B cell (primary cell): ENCODE measurements at regions not wholly inside any gene's neighbourhood (a gene's known extent, or its start where the extent isn't known, plus 50 kb on each side); places are given as distances from the start of the nearest gene placed in this dataset.

ENCODE experiments used
- ATAC-seq: fragments of 200-7000 bp; cut with Tn5 transposase; one replicate; pipeline ENCODE4 v1.10.0; 2021; ENCODE audit warnings: low read depth, mild to moderate bottlenecking, moderate number of reproducible peaks, moderate library complexity
- CTCF ChIA-PET: fragments of 350-600 bp; sonication (Branson Sonifier 250); formaldehyde crosslinking; loops from one replicate; lab custom pipeline; 2021; ENCODE audit warnings: antibody characterized with exemption, inconsistent platforms; lab: Charles Lee
- POLR2A ChIA-PET: fragments of 350-600 bp; sonication (Branson Sonifier 250); formaldehyde crosslinking; loops from one replicate; lab custom pipeline; 2021; ENCODE audit warnings: antibody characterized with exemption; lab: Charles Lee
- DNase-seq: peaks from one replicate; pipeline ENCODE4 v3.0.0; 2013
- H2AFZ ChIP-seq: 2 replicates; pipeline ENCODE4 v1.6.1; 2012; ENCODE audit warnings: mild to moderate bottlenecking, low read depth, low read length; ENCODE audit not compliant: insufficient read depth, poor library complexity, severe bottlenecking
- H3K27ac ChIP-seq, 2 donors: 1 replicate in 1 of 2; 2 replicates in 1 of 2; pipeline ENCODE4 v1.5.1; 2012 to 2013; ENCODE audit warnings: low read length in 2 of 2, mild to moderate bottlenecking in 2 of 2, moderate library complexity in 1 of 2
- H3K27me3 ChIP-seq, 4 experiments: fragments of 200-600 bp in 1 of 4; sonication (generic) in 1 of 4; replicated peaks in 1 of 4; 1 replicate in 2 of 4; 2 replicates in 2 of 4; pipeline versions ENCODE4 v1.6.1 to v1.7.0; 2013 to 2016; ENCODE audit warnings: low read length in 3 of 4, mild to moderate bottlenecking in 2 of 4, mixed read lengths in 1 of 4, moderate library complexity in 1 of 4; ENCODE audit not compliant: insufficient read depth in 4 of 4, control insufficient read depth in 3 of 4; ENCODE audit errors: control extremely low read depth in 1 of 4
- H3K36me3 ChIP-seq, 2 experiments: replicated peaks in 1 of 2; 1 replicate in 1 of 2; 2 replicates in 1 of 2; pipeline versions ENCODE4 v1.6.1 to v1.7.1; 2013; ENCODE audit warnings: low read length in 1 of 2; ENCODE audit not compliant: insufficient read depth in 2 of 2, control insufficient read depth in 1 of 2; ENCODE audit errors: control extremely low read depth in 1 of 2, extremely low read depth in 1 of 2
- H3K4me1 ChIP-seq, 2 donors: fragments of 200-600 bp in 1 of 2; sonication (generic) in 1 of 2; 1 replicate in 1 of 2; 2 replicates in 1 of 2; pipeline versions ENCODE4 v1.5.1 to v1.6.1; 2013 to 2017; ENCODE audit warnings: low read length in 2 of 2; ENCODE audit not compliant: control insufficient read depth in 2 of 2, insufficient read depth in 2 of 2
- H3K4me2 ChIP-seq: replicated peaks from 2 replicates; pipeline ENCODE3; 2012; ENCODE audit warnings: mild to moderate bottlenecking, low read depth, low read length; ENCODE audit not compliant: poor library complexity, severe bottlenecking
- H3K4me3 ChIP-seq, 5 experiments: fragments of 200-600 bp in 1 of 5; sonication (generic) in 1 of 5; 1 replicate in 3 of 5; 2 replicates in 2 of 5; pipeline versions ENCODE4 v1.5.1 to v1.7.0; 2011 to 2016; ENCODE audit warnings: low read length in 4 of 5, mild to moderate bottlenecking in 4 of 5, low read depth in 2 of 5, control low read depth in 1 of 5, moderate library complexity in 1 of 5; ENCODE audit not compliant: insufficient read depth in 1 of 5; ENCODE audit errors: control extremely low read depth in 1 of 5, extremely low read depth in 1 of 5
- H3K79me2 ChIP-seq: fragments of 200-600 bp; sonication (generic); one replicate; pipeline ENCODE4 v1.6.0; 2016; ENCODE audit warnings: low read length; ENCODE audit not compliant: control insufficient read depth, insufficient read depth
- H3K9ac ChIP-seq: fragments of 200-600 bp; sonication (generic); 2 replicates; pipeline ENCODE4 v1.6.1; 2017; ENCODE audit warnings: mild to moderate bottlenecking, low read length, moderate library complexity
- H3K9me3 ChIP-seq, 3 donors: one replicate each; pipeline versions ENCODE4 v1.6.1 to v1.7.1; 2013; ENCODE audit warnings: low read length in 2 of 3; ENCODE audit not compliant: control insufficient read depth in 2 of 3, insufficient read depth in 1 of 3; ENCODE audit errors: control extremely low read depth in 1 of 3
- H4K20me1 ChIP-seq: 2 replicates; pipeline ENCODE4 v1.6.0; 2012; ENCODE audit warnings: mild to moderate bottlenecking, low read length; ENCODE audit not compliant: insufficient read depth, control insufficient read depth, poor library complexity, severe bottlenecking
- H3K27ac Mint-ChIP-seq: one replicate; pipeline ENCODE4 v1.8.0; 2021; ENCODE audit warnings: mixed read lengths
- H3K27me3 Mint-ChIP-seq: one replicate; pipeline ENCODE4 v1.8.0; 2021; ENCODE audit warnings: mixed read lengths
- H3K4me1 Mint-ChIP-seq: one replicate; pipeline ENCODE4 v1.8.0; 2021; ENCODE audit warnings: mixed read lengths
- H3K4me3 Mint-ChIP-seq: one replicate; pipeline ENCODE4 v1.8.0; 2021; ENCODE audit warnings: mixed read lengths
- H3K9me3 Mint-ChIP-seq: one replicate; pipeline ENCODE4 v1.8.0; 2022; ENCODE audit warnings: mixed read lengths; ENCODE audit not compliant: insufficient read depth
- CTCF ChIP-seq: fragments of 200-600 bp; IDR thresholded peaks from one replicate; pipeline ENCODE4 v1.8.0; 2022; ENCODE audit warnings: antibody characterized with exemption, mild to moderate bottlenecking
- EZH2 ChIP-seq: IDR thresholded peaks from 2 replicates; pipeline ENCODE4 v1.6.1; 2012; ENCODE audit warnings: borderline replicate concordance, low read depth, mild to moderate bottlenecking, moderate library complexity, low read length; ENCODE audit not compliant: insufficient read depth, poor library complexity, severe bottlenecking
- WGBS: methylation state at CpG from one replicate; pipeline ENCODE4 v1.1.5; 2013; ENCODE audit warnings: missing lambda C conversion rate; ENCODE audit not compliant: insufficient coverage; 5-methylcytosine and 5-hydroxymethylcytosine counted together
- intact Hi-C: fragments of 100-400 bp; cut with micrococcal nuclease; formaldehyde crosslinking; loops from one replicate; pipeline ENCODE4 v1.10.0; 2022

- Mint-ChIP-seq H3K27ac (no peak overlapping the region), H3K4me1 (peaks cover 9% of the 10 kb centered on the region), H3K4me3 (no peak overlapping the region), H3K9me3 (no peaks in the 10 kb centered on the region), H3K27me3 (peaks cover 6% of the 10 kb centered on the region)
- intact Hi-C loops: no loop called here
- no peaks in the 10 kb centered on the region for H4K20me1 ChIP-seq
- DNase-seq (no peak), ATAC-seq (no peak)
- H3K4me3 ChIP-seq: no peak overlapping the region
- H3K9ac ChIP-seq: no peak overlapping the region
- no peak overlapping the region for H2AFZ ChIP-seq
- no peaks in the 10 kb centered on the region for H3K9me3 ChIP-seq
- CTCF ChIA-PET: interaction anchor here (0.9 kb wide), 1 partner anchor 379 kb away, joined by 3 read pairs; no protein-coding TSS in a partner anchor
- H3K27ac ChIP-seq: no peak overlapping the region
- peaks cover 0 to 11% of the 10 kb centered on the region in 2 donors for H3K4me1 ChIP-seq
- H3K27me3 ChIP-seq: peaks cover 0 to 3% (median 0%) of the 10 kb centered on the region in 4 experiments
- H3K4me2 ChIP-seq: no peak overlapping the region
- no peak for TF ChIP-seq CTCF
- TF ChIP-seq EZH2: no peak
- POLR2A ChIA-PET: no interaction called here
- H3K36me3 ChIP-seq: no peaks in the 10 kb centered on the region
- no peaks in the 10 kb centered on the region for H3K79me2 ChIP-seq
Measured at GRCh38 chr5:34504967-34505366, 151.2 kb upstream of the RAI14 start.

DNA sequence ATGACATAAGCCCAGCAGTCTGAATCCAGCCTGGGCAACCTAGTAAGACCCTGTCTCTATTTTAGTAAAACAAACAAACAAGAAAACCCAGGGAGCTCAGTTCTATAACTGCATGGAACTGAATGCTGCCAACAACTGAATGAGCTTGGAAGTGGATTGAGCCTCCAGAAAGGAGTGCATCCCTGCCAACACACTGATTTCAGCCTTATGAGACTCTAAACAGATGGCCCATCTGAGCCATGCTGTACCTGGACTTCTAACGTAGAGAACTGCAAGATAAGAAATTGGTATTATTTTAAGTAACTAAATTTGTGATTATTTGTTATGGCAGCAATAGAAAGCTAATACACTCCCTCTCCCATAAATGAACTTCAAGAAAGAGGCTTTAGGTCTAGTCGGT is 150.4 kb upstream of the RAI14 start:
- no peak overlapping the region for H3K4me2 ChIP-seq

More for the DNA sequence above, 150.4 kb upstream of the RAI14 start:
- H3K4me3 Mint-ChIP-seq: no peak overlapping the region
- TF ChIP-seq EZH2: no peak
- TF ChIP-seq CTCF: no peak
- no peak overlapping the region for H3K27ac Mint-ChIP-seq
- Histone ChIP-seq H2AFZ (no peak overlapping the region), H3K79me2 (no peaks in the 10 kb centered on the region), H3K4me1 (peaks cover 0 to 5% of the 10 kb centered on the region in 2 donors), H4K20me1 (no peaks in the 10 kb centered on the region), H3K27me3 (peaks cover 0 to 3% (median 0%) of the 10 kb centered on the region in 4 experiments), H3K4me3 (no peak overlapping the region), H3K9ac (no peak overlapping the region), H3K36me3 (no peaks in the 10 kb centered on the region), H3K9me3 (no peaks in the 10 kb centered on the region), H3K27ac (no peak overlapping the region)
- ChIA-PET POLR2A (no interaction called here), CTCF (interaction anchor here (0.9 kb wide), 1 partner anchor 378 kb away, joined by 3 read pairs; no protein-coding TSS in a partner anchor)
- H3K9me3 Mint-ChIP-seq: no peaks in the 10 kb centered on the region
- ATAC-seq: no peak
- no CpG with 5 or more reads among the region's 2 CpGs for WGBS
- intact Hi-C loops: no loop called here
- peaks cover 6% of the 10 kb centered on the region for H3K27me3 Mint-ChIP-seq
- H3K4me1 Mint-ChIP-seq: peaks cover 4% of the 10 kb centered on the region
- no peak for DNase-seq
